Smooth muscle cell (in vitro differentiated cells): ENCODE measurements at regions not wholly inside any gene's neighbourhood (a gene's known extent, or its start where the extent isn't known, plus 50 kb on each side); places are given as distances from the start of the nearest gene placed in this dataset.

Experiments used
- DNase-seq: peaks from one replicate; lab custom pipeline; 2025; ENCODE audit not compliant: unreplicated experiment; lab: John Stamatoyannopoulos, UW
- H2AFZ ChIP-seq: fragments of 200-600 bp; sonication (generic); 2 replicates; pipeline ENCODE4 v1.6.0; 2016; ENCODE audit warnings: antibody characterized with exemption, low read depth, mild to moderate bottlenecking
- H3F3A ChIP-seq: fragments of 200-600 bp; sonication (generic); 2 replicates; pipeline ENCODE4 v1.6.0; 2017; ENCODE audit warnings: antibody characterized with exemption, low read depth
- H3K27ac ChIP-seq: fragments of 200-600 bp; sonication (generic); 2 replicates; pipeline ENCODE4 v1.5.1; 2016; ENCODE audit warnings: low read depth, mild to moderate bottlenecking
- H3K27me3 ChIP-seq: fragments of 200-600 bp; sonication (generic); 2 replicates; pipeline ENCODE4 v1.6.1; 2016; ENCODE audit warnings: low read depth, mild to moderate bottlenecking
- H3K36me3 ChIP-seq: fragments of 200-600 bp; sonication (generic); 2 replicates; pipeline ENCODE4 v1.5.1; 2016; ENCODE audit warnings: low read depth
- H3K4me1 ChIP-seq: fragments of 200-600 bp; sonication (generic); 2 replicates; pipeline ENCODE4 v1.5.1; 2016; ENCODE audit warnings: low read depth
- H3K4me2 ChIP-seq: fragments of 200-600 bp; sonication (generic); 2 replicates; pipeline ENCODE4 v1.6.0; 2016; ENCODE audit warnings: mild to moderate bottlenecking
- H3K4me3 ChIP-seq: fragments of 200-600 bp; sonication (generic); 2 replicates; pipeline ENCODE4 v1.5.1; 2016; ENCODE audit warnings: mild to moderate bottlenecking
- H3K79me2 ChIP-seq: fragments of 200-600 bp; sonication (generic); 2 replicates; pipeline ENCODE4 v1.6.0; 2016; ENCODE audit warnings: low read depth, mild to moderate bottlenecking
- H3K9ac ChIP-seq: fragments of 200-600 bp; sonication (generic); 2 replicates; pipeline ENCODE4 v1.6.0; 2016; ENCODE audit warnings: low read depth
- H3K9me3 ChIP-seq: fragments of 200-600 bp; sonication (generic); replicated peaks from 2 replicates; pipeline ENCODE4 v1.5.1; 2016; ENCODE audit warnings: low read depth
- H4K20me1 ChIP-seq: fragments of 200-600 bp; sonication (generic); 2 replicates; pipeline ENCODE4 v1.6.0; 2016; ENCODE audit warnings: low read depth
- WGBS: methylation state at CpG from one replicate; pipeline ENCODE4 v1.1.7; 2016; ENCODE audit warnings: low lambda C conversion rate; 5-methylcytosine and 5-hydroxymethylcytosine counted together
- TF ChIP-seq, protein P1 (sequence below): fragments of 200-600 bp; sonication (generic); IDR thresholded peaks from 2 replicates; pipeline ENCODE4 v1.5.1; 2017; ENCODE audit warnings: borderline replicate concordance, mild to moderate bottlenecking, antibody characterized with exemption; ENCODE audit not compliant: insufficient read depth, poor library complexity, severe bottlenecking

DNA sequence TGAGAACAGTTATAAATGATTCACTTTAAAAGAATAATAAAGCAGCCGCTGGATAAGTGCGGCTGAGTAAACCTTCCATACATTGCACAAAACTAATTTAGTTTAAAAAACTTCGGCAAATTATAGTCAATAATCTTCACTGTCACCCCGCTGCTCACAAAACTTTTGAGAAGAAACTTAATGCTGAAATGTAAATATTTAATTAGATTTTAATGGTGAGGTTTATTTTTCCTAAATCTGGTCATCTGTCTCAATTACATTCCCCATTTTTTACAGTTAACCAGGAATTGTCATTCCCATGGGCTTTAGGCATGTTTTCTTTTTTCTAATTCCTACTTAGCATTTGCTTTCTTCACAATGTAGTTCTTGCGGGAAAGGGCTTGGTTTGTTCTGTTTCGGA, 169.8 kb downstream of the CAAP1 start:
- Histone ChIP-seq H3F3A (no peaks in the 10 kb centered on the region), H3K4me2 (no peak overlapping the region), H3K27ac (no peak overlapping the region), H3K9me3 (no peaks in the 10 kb centered on the region), H3K4me1 (no peaks in the 10 kb centered on the region), H3K36me3 (no peaks in the 10 kb centered on the region), H4K20me1 (no peaks in the 10 kb centered on the region), H3K79me2 (no peaks in the 10 kb centered on the region), H3K4me3 (no peak overlapping the region), H3K27me3 (peaks cover 24% of the 10 kb centered on the region), H3K9ac (no peak overlapping the region), H2AFZ (no peak overlapping the region)
- no peak for DNase-seq
- 92% methylated on average over 6 of the region's 6 CpGs for WGBS
- TF ChIP-seq, protein P1, sequence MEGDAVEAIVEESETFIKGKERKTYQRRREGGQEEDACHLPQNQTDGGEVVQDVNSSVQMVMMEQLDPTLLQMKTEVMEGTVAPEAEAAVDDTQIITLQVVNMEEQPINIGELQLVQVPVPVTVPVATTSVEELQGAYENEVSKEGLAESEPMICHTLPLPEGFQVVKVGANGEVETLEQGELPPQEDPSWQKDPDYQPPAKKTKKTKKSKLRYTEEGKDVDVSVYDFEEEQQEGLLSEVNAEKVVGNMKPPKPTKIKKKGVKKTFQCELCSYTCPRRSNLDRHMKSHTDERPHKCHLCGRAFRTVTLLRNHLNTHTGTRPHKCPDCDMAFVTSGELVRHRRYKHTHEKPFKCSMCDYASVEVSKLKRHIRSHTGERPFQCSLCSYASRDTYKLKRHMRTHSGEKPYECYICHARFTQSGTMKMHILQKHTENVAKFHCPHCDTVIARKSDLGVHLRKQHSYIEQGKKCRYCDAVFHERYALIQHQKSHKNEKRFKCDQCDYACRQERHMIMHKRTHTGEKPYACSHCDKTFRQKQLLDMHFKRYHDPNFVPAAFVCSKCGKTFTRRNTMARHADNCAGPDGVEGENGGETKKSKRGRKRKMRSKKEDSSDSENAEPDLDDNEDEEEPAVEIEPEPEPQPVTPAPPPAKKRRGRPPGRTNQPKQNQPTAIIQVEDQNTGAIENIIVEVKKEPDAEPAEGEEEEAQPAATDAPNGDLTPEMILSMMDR, result no peak

DNA sequence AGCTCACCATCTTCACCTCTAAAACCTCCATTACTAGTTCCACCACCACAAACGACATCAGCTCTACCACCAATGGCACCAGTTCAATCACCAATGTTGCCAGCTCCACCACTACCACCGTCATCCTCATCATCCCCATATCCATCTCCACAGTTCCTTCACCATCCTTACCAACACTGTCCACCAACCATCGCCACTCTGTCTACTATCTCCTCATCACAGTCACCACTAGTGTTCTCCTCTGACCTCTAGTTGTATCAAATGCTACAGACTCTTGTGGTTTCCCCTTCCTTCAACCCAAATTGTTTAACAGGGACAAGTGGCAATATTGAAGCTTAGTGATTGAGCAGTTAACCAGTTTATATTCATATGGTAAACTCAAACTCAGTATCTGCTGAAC, 182.6 kb downstream of the CAAP1 start:
- Histone ChIP-seq H4K20me1 (no peaks in the 10 kb centered on the region), H3K36me3 (no peaks in the 10 kb centered on the region), H3K4me1 (no peaks in the 10 kb centered on the region), H3K9ac (no peak overlapping the region), H3K4me2 (no peak overlapping the region), H3K4me3 (no peak overlapping the region), H3K27me3 (peaks cover 13% of the 10 kb centered on the region), H3F3A (no peaks in the 10 kb centered on the region), H3K9me3 (no peaks in the 10 kb centered on the region), H2AFZ (no peak overlapping the region), H3K79me2 (no peaks in the 10 kb centered on the region), H3K27ac (no peak overlapping the region)
- 94% methylated on average over 3 of the region's 3 CpGs for WGBS
- TF ChIP-seq, protein P1, result no peak
- no peak for DNase-seq

DNA sequence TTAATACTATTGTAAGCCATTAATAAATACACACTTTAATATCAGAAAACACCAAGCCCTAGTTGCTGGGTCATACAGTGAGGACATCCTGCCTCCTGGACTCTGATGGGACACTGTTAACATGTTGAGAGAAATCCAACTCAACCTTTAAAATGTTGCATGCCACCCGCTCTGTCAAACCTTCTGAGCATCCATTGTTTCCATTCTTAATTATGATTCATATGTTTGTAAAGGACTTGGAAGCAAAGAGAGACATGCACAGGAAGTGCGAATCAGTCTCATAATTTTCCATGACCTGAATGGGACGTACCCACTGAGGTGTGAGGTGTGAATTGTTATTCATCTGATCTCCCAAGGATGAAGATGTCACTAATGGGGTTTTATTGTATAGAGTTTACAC, 186.4 kb downstream of the CAAP1 start:
- Histone ChIP-seq H3K9ac (no peak overlapping the region), H3K79me2 (no peaks in the 10 kb centered on the region), H3K4me2 (no peak overlapping the region), H3K27ac (no peak overlapping the region), H3K4me1 (no peaks in the 10 kb centered on the region), H3K36me3 (no peaks in the 10 kb centered on the region), H3K9me3 (no peaks in the 10 kb centered on the region), H3F3A (no peaks in the 10 kb centered on the region), H3K27me3 (no peaks in the 10 kb centered on the region), H4K20me1 (no peaks in the 10 kb centered on the region), H3K4me3 (no peak overlapping the region), H2AFZ (no peak overlapping the region)
- WGBS, result 94% methylated on average over 3 of the region's 3 CpGs
- DNase-seq, result no peak
- TF ChIP-seq, protein P1, result no peak

DNA sequence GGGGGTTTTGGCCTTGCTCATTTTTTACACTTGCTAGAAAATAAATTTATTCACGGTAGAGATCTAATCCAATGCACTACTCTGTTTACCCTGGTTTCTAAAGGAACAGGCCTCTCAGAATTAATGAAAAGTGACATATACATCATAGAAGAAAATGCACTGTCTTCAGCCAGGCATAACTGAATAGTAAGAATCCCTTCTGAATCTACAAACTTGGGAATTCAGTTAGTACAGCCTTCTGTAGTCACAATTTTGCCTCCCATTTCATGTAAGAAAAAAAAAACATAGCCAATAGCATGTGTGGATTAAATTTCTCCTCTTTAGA, 197.3 kb downstream of the CAAP1 start:
- no peaks in the 10 kb centered on the region for H3K4me1 ChIP-seq
- TF ChIP-seq, protein P1, result no peak
- H3K9me3 ChIP-seq, result no peaks in the 10 kb centered on the region
- H3K27ac ChIP-seq, result no peak overlapping the region
- H3K9ac ChIP-seq, result no peak overlapping the region
- no peaks in the 10 kb centered on the region for H4K20me1 ChIP-seq
- H3F3A ChIP-seq, result no peaks in the 10 kb centered on the region
- H3K79me2 ChIP-seq, result no peaks in the 10 kb centered on the region
- DNase-seq, result no peak
- WGBS, result 86% methylated on average over 1 of the region's 1 CpG
- no peak overlapping the region for H3K4me3 ChIP-seq
- H2AFZ ChIP-seq, result no peak overlapping the region
- no peaks in the 10 kb centered on the region for H3K36me3 ChIP-seq
- H3K27me3 ChIP-seq, result peaks cover 16% of the 10 kb centered on the region
- no peak overlapping the region for H3K4me2 ChIP-seq
